AG04449 (cell line): ENCODE measurements at regions not wholly inside any gene's neighbourhood (a gene's known extent, or its start where the extent isn't known, plus 50 kb on each side); places are given as distances from the start of the nearest gene placed in this dataset.

Source experiments
- CTCF ChIA-PET: fragments of 350-600 bp; formaldehyde crosslinking; extraction: SDS; loops from one replicate; lab custom pipeline; 2021; ENCODE audit warnings: antibody characterized with exemption; lab: Yijun Ruan, JAX
- POLR2A ChIA-PET: fragments of 400-600, 350-600 bp; formaldehyde crosslinking; extraction: SDS; loops from one replicate; lab custom pipeline; 2020; ENCODE audit warnings: antibody characterized with exemption, inconsistent platforms; lab: Yijun Ruan, JAX
- DNase-seq: peaks from one replicate; pipeline ENCODE4 v3.0.0-alpha.2; 2010; ENCODE audit warnings: low read depth, low spot score
- H3K4me3 ChIP-seq: 2 replicates; pipeline ENCODE4 v1.5.1; 2011; ENCODE audit warnings: low read depth, mild to moderate bottlenecking, control low read depth, low read length
- CTCF ChIP-seq: IDR thresholded peaks from one replicate; pipeline ENCODE4 v1.5.1; 2011; ENCODE audit warnings: mild to moderate bottlenecking, moderate library complexity, low read length, control low read depth, inconsistent platforms; ENCODE audit not compliant: insufficient read depth; ENCODE audit errors: missing control alignments

- H3K4me3 ChIP-seq, result no peak overlapping the region
- DNase-seq, result no peak
- ChIA-PET POLR2A (no interaction called here), CTCF (no interaction called here)
- no peak for TF ChIP-seq CTCF
Observed at GRCh38 chr2:59449274-59449673, 1104.2 kb downstream of the BCL11A start.

- no peak for TF ChIP-seq CTCF
- POLR2A ChIA-PET, result no interaction called here
- DNase-seq, result no peak
- CTCF ChIA-PET, result no interaction called here
- no peak overlapping the region for H3K4me3 ChIP-seq
Observed at GRCh38 chr2:59440491-59440890, 1113.0 kb downstream of the BCL11A start.

DNA sequence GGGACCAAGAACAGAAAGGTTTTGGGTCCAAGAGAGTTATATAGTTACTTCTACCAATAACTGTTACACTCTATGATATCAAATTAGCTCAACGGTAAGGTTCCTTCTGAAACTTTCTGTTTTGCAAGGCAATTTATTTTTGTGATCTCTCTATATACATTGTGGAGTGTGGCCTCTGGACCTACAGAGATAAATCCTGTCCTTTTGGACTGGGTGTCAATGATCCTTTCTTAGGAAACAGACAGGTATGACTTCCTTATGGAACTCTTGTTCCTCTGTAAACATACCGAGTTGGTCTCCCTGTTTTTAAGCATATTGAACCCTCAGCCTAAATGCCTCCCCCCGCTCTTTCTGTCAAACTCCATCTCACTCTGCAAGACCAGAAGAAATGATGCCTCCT, 1117.8 kb downstream of the BCL11A start:
- no peak for DNase-seq
- CTCF ChIA-PET, result no interaction called here
- no peak overlapping the region for H3K4me3 ChIP-seq
- POLR2A ChIA-PET, result no interaction called here
- TF ChIP-seq CTCF, result no peak

DNA sequence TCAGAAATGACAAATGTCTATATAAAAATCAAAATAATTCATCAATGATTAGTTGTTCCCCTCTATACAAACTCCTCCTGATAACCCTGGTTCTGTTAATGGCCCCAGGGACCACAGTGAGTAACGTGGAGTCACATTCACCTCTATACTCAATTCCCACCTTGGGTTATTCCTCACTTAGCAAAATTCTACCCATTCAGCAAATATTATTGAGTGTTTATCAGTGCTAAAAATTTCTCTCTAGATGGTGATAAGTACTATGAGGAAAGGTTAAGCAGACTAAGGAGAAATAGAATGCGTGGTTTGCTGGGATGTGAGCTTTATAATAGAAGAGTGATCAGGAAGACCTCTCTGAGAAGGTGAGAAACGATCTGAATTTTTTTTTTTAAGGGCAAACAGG, 1124.5 kb downstream of the BCL11A start:
- ChIA-PET CTCF (no interaction called here), POLR2A (no interaction called here)
- no peak for DNase-seq
- no peak overlapping the region for H3K4me3 ChIP-seq
- TF ChIP-seq CTCF, result no peak

DNA sequence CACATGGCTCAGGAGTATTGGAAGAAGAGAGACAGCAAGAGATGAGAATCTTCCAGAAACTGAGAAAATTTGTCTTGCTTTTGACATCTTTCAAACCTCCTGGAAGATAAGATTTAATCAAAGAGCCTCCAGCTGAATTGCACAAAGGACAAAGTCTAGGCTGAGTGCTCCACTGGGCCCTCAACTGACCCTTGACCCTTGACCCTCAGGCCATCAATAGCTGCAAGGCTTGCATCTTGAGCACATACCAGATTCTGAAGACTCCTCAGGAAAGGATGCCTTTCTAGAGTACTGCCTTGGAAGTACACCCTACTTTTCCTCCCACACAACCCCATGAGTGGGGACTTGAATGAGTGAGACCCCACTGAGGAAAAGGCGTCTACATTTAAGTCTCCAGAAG, 1125.5 kb downstream of the BCL11A start:
- no peak for DNase-seq
- no peak for TF ChIP-seq CTCF
- no peak overlapping the region for H3K4me3 ChIP-seq
- ChIA-PET POLR2A (no interaction called here), CTCF (no interaction called here)

DNA sequence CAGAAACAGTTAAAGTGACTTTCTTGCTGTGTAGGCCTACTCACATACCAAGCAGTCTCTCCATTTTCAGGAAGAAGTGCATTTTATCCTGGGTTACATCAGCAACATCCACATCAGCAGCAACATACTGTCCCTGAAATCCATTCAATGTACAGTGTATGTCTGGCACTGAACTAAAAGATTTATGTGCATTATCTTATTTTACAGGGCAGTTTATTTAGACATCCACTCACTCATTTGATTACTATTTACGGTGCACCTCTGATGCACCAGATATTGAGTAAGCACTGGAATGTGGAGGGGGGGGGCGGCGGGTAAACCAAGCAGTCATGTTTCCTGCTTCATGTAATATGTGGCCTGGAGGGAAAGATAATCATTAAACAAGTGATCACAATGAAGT, 1128.2 kb downstream of the BCL11A start:
- no peak overlapping the region for H3K4me3 ChIP-seq
- TF ChIP-seq CTCF, result no peak
- DNase-seq, result no peak
- CTCF ChIA-PET, result no interaction called here
- POLR2A ChIA-PET, result no interaction called here
